HCT116 (cell line): ENCODE measurements at regions not wholly inside any gene's neighbourhood (a gene's known extent, or its start where the extent isn't known, plus 50 kb on each side); places are given as distances from the start of the nearest gene placed in this dataset.

Experiments used
- ATAC-seq: fragments of 200-7000 bp; cut with Tn5 transposase; 2 replicates; pipeline ENCODE4 v1.9.1; 2020; ENCODE audit warnings: mild to moderate bottlenecking, moderate library complexity
- BruUV-seq: library from RNA; stranded (reverse); fragments of 400-500 nt; replicated peaks from 2 replicates; lab custom pipeline; 2021; lab: Mats Ljungman, UMichigan
- CTCF ChIA-PET: fragments of 300-600 bp; sonication (Branson Sonifier 250); formaldehyde crosslinking; loops from one replicate; lab custom pipeline; 2021; ENCODE audit warnings: antibody characterized with exemption; lab: Charles Lee
- POLR2A ChIA-PET: fragments of 300-600, 350-600 bp; sonication (Branson Sonifier 250); formaldehyde crosslinking; loops from one replicate; lab custom pipeline; 2021; ENCODE audit warnings: antibody characterized with exemption; lab: Charles Lee
- RAD21 ChIA-PET, 2 experiments: fragments of 300-600 bp; sonication (Branson Sonifier 250); formaldehyde crosslinking; loops; one replicate each; lab custom pipeline; 2023; ENCODE audit warnings: low total read pairs in 2 of 2; ENCODE audit not compliant: uncharacterized antibody in 2 of 2, unreplicated experiment in 2 of 2, low non-redundant PET in 1 of 2; lab: Charles Lee
- DNase-seq: peaks from one replicate; pipeline ENCODE4 v3.0.0-alpha.2; 2010; ENCODE audit warnings: low read depth, low spot score
- H2AFZ ChIP-seq: fragments of 200-600 bp; shearing (Covaris generic), sonication (generic); 2 replicates; pipeline ENCODE4 v1.6.1; 2017; ENCODE audit warnings: low read depth, mixed run types, mixed read lengths, antibody characterized with exemption, low read length; ENCODE audit not compliant: poor library complexity, severe bottlenecking
- H3K27ac ChIP-seq: 2 replicates; pipeline ENCODE4 v1.5.1; 2012; ENCODE audit warnings: low read depth, low read length
- H3K27me3 ChIP-seq: fragments of 200-600 bp; sonication (generic); 2 replicates; pipeline ENCODE4 v1.6.1; 2016; ENCODE audit warnings: mixed run types, low read length, mixed read lengths; ENCODE audit not compliant: insufficient read depth
- H3K36me3 ChIP-seq, 2 experiments: fragments of 200-500 bp in 1 of 2; fragments of 200-600 bp in 1 of 2; sonication (Bioruptor generic) in 1 of 2; sonication (generic) in 1 of 2; 2 replicates each; pipeline versions ENCODE4 v1.5.1 to v1.6.1; 2014 to 2016; ENCODE audit warnings: low read length in 2 of 2, inconsistent platforms in 1 of 2, mixed read lengths in 1 of 2, mixed run types in 1 of 2; ENCODE audit not compliant: insufficient read depth in 2 of 2, control insufficient read depth in 1 of 2
- H3K4me1 ChIP-seq, 2 experiments: fragments of 200-600 bp in 1 of 2; sonication (generic) in 1 of 2; 2 replicates each; pipeline versions ENCODE4 v1.5.1 to v1.6.1; 2012 to 2017; ENCODE audit warnings: low read length in 2 of 2, inconsistent platforms in 1 of 2, mild to moderate bottlenecking in 1 of 2, mixed read lengths in 1 of 2, mixed run types in 1 of 2, moderate library complexity in 1 of 2; ENCODE audit not compliant: insufficient read depth in 2 of 2, control insufficient read depth in 1 of 2
- H3K4me2 ChIP-seq: fragments of 200-600 bp; sonication (generic); 2 replicates; pipeline ENCODE4 v1.6.1; 2017; ENCODE audit warnings: mixed run types, low read length, mixed read lengths
- H3K4me3 ChIP-seq, 2 experiments: fragments of 200-600 bp in 1 of 2; sonication (generic) in 1 of 2; replicated peaks in 1 of 2; 2 replicates each; pipeline ENCODE4 v1.5.1; 2011 to 2016; ENCODE audit warnings: low read length in 2 of 2, control low read depth in 1 of 2, low read depth in 1 of 2, mild to moderate bottlenecking in 1 of 2, mixed read lengths in 1 of 2, mixed run types in 1 of 2
- H3K79me2 ChIP-seq: fragments of 200-600 bp; sonication (generic); 2 replicates; pipeline ENCODE4 v1.6.1; 2017; ENCODE audit warnings: mild to moderate bottlenecking, mixed run types, low read length, moderate library complexity, mixed read lengths; ENCODE audit not compliant: insufficient read depth
- H3K9ac ChIP-seq: fragments of 200-600 bp; sonication (generic); 2 replicates; pipeline ENCODE4 v1.6.1; 2016; ENCODE audit warnings: low read length, mixed read lengths
- H3K9me2 ChIP-seq: fragments of 200-600 bp; sonication (generic), shearing (Covaris generic); 2 replicates; pipeline ENCODE4 v1.6.1; 2017; ENCODE audit warnings: mixed run types, mild to moderate bottlenecking, moderate library complexity; ENCODE audit not compliant: insufficient read depth
- H3K9me3 ChIP-seq, 2 experiments: fragments of 200-500 bp in 1 of 2; fragments of 200-600 bp in 1 of 2; sonication (Bioruptor generic) in 1 of 2; sonication (generic) in 1 of 2; 2 replicates each; pipeline ENCODE4 v1.6.1; 2014 to 2017; ENCODE audit warnings: low read length in 2 of 2, mixed read lengths in 2 of 2, inconsistent platforms in 1 of 2, low read depth in 1 of 2, mild to moderate bottlenecking in 1 of 2, mixed run types in 1 of 2, moderate library complexity in 1 of 2; ENCODE audit not compliant: control insufficient read depth in 1 of 2, insufficient read depth in 1 of 2
- H4K20me1 ChIP-seq: fragments of 200-600 bp; sonication (generic), shearing (Covaris generic); 2 replicates; pipeline ENCODE4 v1.6.1; 2017; ENCODE audit warnings: mixed run types, mild to moderate bottlenecking, moderate library complexity; ENCODE audit not compliant: insufficient read depth
- ATF3 ChIP-seq: IDR thresholded peaks from 2 replicates; pipeline ENCODE4 v1.6.1; 2012
- EGR1 ChIP-seq: IDR thresholded peaks from 2 replicates; pipeline ENCODE4 v1.6.1; 2012; ENCODE audit warnings: low read depth
- ELF1 ChIP-seq: IDR thresholded peaks from 2 replicates; pipeline ENCODE4 v1.6.1; 2012; ENCODE audit warnings: low read depth, borderline replicate concordance
- EZH2 ChIP-seq: fragments of 200-600 bp; sonication (generic); IDR thresholded peaks from 2 replicates; pipeline ENCODE4 v1.6.1; 2017; ENCODE audit warnings: antibody characterized with exemption, mixed run types
- EZH2phosphoT487 ChIP-seq: fragments of 200-600 bp; IDR thresholded peaks from 2 replicates; pipeline ENCODE4 v1.6.1; 2018; ENCODE audit warnings: antibody characterized with exemption, borderline replicate concordance
- JUND ChIP-seq: IDR thresholded peaks from 2 replicates; pipeline ENCODE4 v1.6.1; 2012
- POLR2AphosphoS5 ChIP-seq: IDR thresholded peaks from 2 replicates; pipeline ENCODE4 v1.6.1; 2011; ENCODE audit warnings: mild to moderate bottlenecking, low read depth, low read length, moderate library complexity
- RAD21 ChIP-seq: IDR thresholded peaks from 2 replicates; pipeline ENCODE4 v1.6.1; 2012; ENCODE audit warnings: low read depth, mild to moderate bottlenecking
- SIN3A ChIP-seq: IDR thresholded peaks from 2 replicates; pipeline ENCODE4 v1.6.1; 2012; ENCODE audit warnings: low read depth
- SP1 ChIP-seq: IDR thresholded peaks from 2 replicates; pipeline ENCODE4 v1.6.1; 2012; ENCODE audit warnings: low read depth
- SRF ChIP-seq: IDR thresholded peaks from 2 replicates; pipeline ENCODE4 v1.6.1; 2012; ENCODE audit warnings: low read depth
- TCF7L2 ChIP-seq: IDR thresholded peaks from 2 replicates; pipeline ENCODE4 v1.7.0; 2011; ENCODE audit warnings: borderline replicate concordance, inconsistent platforms; ENCODE audit not compliant: insufficient read depth, insufficient read length; ENCODE audit errors: extremely low read depth
- ZBTB33 ChIP-seq: IDR thresholded peaks from 2 replicates; pipeline ENCODE4 v1.6.1; 2011; ENCODE audit warnings: mild to moderate bottlenecking, low read length, moderate library complexity; ENCODE audit not compliant: insufficient replicate concordance; ENCODE audit errors: extremely low read depth
- ZNF274 ChIP-seq: fragments of 200-500 bp; sonication (Bioruptor generic); IDR thresholded peaks from 2 replicates; pipeline ENCODE4 v1.6.1; 2014; ENCODE audit warnings: mild to moderate bottlenecking, low read depth, low read length, inconsistent platforms
- intact Hi-C: fragments of 100-400 bp; cut with micrococcal nuclease; formaldehyde crosslinking; loops from 2 replicates; pipeline ENCODE4 v1.10.0; 2022
- TF ChIP-seq, protein P1 (sequence below), 3 experiments: fragments of 200-600 bp in 1 of 3; sonication (generic) in 1 of 3; IDR thresholded peaks in 2 of 3; conservative IDR thresholded peaks in 1 of 3; 2 replicates each; pipeline ENCODE4 v1.5.1; 2012 to 2017; ENCODE audit warnings: low read depth in 2 of 3, low read length in 2 of 3, antibody characterized with exemption in 1 of 3, borderline replicate concordance in 1 of 3, control low read depth in 1 of 3, mild to moderate bottlenecking in 1 of 3, mixed read lengths in 1 of 3, mixed run types in 1 of 3, moderate library complexity in 1 of 3; ENCODE audit not compliant: insufficient read depth in 1 of 3
- TF ChIP-seq, protein P2 (sequence below): IDR thresholded peaks from 2 replicates; pipeline ENCODE4 v1.6.1; 2012

GRCh38 chr4:149102765-149103164, 660.6 kb upstream of the NR3C2 start:
- no peak overlapping the region for H2AFZ ChIP-seq
- no peaks in the 10 kb centered on the region for H3K27me3 ChIP-seq
- no TSS peak for BruUV-seq
- no peak overlapping the region for H3K9ac ChIP-seq
- CTCF ChIA-PET, result no interaction called here
- H3K4me2 ChIP-seq, result no peak overlapping the region
- RAD21 ChIA-PET, result no interaction called here
- no peaks in the 10 kb centered on the region for H4K20me1 ChIP-seq
- H3K9me3 ChIP-seq, result no peaks in the 10 kb centered on the region
- ATAC-seq, result no peak
- no peaks in the 10 kb centered on the region for H3K79me2 ChIP-seq
- H3K27ac ChIP-seq, result no peak overlapping the region
- H3K4me1 ChIP-seq, result no peaks in the 10 kb centered on the region
- no peaks in the 10 kb centered on the region for H3K36me3 ChIP-seq
- DNase-seq, result no peak
- POLR2A ChIA-PET, result no interaction called here
- no peak overlapping the region for H3K4me3 ChIP-seq
- intact Hi-C loops, result no loop called here
- no peak for TF ChIP-seq ELF1
- TF ChIP-seq ATF3, result no peak
- TF ChIP-seq RAD21, result no peak
- no peak for TF ChIP-seq JUND
- TF ChIP-seq, protein P1, sequence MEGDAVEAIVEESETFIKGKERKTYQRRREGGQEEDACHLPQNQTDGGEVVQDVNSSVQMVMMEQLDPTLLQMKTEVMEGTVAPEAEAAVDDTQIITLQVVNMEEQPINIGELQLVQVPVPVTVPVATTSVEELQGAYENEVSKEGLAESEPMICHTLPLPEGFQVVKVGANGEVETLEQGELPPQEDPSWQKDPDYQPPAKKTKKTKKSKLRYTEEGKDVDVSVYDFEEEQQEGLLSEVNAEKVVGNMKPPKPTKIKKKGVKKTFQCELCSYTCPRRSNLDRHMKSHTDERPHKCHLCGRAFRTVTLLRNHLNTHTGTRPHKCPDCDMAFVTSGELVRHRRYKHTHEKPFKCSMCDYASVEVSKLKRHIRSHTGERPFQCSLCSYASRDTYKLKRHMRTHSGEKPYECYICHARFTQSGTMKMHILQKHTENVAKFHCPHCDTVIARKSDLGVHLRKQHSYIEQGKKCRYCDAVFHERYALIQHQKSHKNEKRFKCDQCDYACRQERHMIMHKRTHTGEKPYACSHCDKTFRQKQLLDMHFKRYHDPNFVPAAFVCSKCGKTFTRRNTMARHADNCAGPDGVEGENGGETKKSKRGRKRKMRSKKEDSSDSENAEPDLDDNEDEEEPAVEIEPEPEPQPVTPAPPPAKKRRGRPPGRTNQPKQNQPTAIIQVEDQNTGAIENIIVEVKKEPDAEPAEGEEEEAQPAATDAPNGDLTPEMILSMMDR (IDR thresholded peaks at IDR 0.05 in 2 of 3, conservative IDR thresholded peaks at IDR 0.05 in 1 of 3; ENCODE audit: borderline replicate concordance in 1 of 3, insufficient read depth in 1 of 3, low read depth in 2 of 3, low read length in 2 of 3), result no peak
- no peak for TF ChIP-seq SIN3A
- TF ChIP-seq ZNF274, result no peak
- TF ChIP-seq POLR2AphosphoS5, result no peak
- TF ChIP-seq EGR1, result no peak
- TF ChIP-seq EZH2phosphoT487, result no peak
- no peak for TF ChIP-seq TCF7L2
- TF ChIP-seq SP1, result no peak
- TF ChIP-seq ZBTB33, result no peak
- TF ChIP-seq SRF, result no peak
- TF ChIP-seq, protein P2, sequence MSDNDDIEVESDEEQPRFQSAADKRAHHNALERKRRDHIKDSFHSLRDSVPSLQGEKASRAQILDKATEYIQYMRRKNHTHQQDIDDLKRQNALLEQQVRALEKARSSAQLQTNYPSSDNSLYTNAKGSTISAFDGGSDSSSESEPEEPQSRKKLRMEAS, result no peak
- TF ChIP-seq EZH2, result no peak
- no peaks in the 10 kb centered on the region for H3K9me2 ChIP-seq
